ENCODE measurements at regions not wholly inside any gene's neighbourhood (a gene's known extent, or its start where the extent isn't known, plus 50 kb on each side); places are given as distances from the start of the nearest gene placed in this dataset.

DNA sequence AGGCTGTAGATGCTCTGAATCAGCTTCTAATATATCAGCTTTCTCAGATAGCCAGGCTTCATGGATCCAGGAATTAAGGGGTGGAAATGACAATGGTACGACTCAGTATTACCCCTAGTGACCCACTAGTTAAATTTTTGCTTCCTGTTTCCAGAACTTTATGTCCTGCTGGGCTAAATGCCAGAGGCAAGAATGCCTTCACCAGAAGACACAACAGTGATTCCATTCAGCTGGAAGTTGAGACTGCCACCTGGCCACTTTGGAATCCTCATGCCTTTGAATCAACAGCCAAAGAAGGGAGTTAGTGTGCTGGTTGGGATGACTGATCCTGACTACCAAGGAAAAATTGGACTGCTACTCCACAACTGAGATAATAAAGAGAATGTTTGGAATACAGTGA is 239.1 kb downstream of the ASXL3 start:
- TF ChIP-seq, protein P1, sequence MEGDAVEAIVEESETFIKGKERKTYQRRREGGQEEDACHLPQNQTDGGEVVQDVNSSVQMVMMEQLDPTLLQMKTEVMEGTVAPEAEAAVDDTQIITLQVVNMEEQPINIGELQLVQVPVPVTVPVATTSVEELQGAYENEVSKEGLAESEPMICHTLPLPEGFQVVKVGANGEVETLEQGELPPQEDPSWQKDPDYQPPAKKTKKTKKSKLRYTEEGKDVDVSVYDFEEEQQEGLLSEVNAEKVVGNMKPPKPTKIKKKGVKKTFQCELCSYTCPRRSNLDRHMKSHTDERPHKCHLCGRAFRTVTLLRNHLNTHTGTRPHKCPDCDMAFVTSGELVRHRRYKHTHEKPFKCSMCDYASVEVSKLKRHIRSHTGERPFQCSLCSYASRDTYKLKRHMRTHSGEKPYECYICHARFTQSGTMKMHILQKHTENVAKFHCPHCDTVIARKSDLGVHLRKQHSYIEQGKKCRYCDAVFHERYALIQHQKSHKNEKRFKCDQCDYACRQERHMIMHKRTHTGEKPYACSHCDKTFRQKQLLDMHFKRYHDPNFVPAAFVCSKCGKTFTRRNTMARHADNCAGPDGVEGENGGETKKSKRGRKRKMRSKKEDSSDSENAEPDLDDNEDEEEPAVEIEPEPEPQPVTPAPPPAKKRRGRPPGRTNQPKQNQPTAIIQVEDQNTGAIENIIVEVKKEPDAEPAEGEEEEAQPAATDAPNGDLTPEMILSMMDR (IDR thresholded peaks at IDR 0.05; ENCODE audit: insufficient read depth, low read length, missing control alignments), result no peak

DNA sequence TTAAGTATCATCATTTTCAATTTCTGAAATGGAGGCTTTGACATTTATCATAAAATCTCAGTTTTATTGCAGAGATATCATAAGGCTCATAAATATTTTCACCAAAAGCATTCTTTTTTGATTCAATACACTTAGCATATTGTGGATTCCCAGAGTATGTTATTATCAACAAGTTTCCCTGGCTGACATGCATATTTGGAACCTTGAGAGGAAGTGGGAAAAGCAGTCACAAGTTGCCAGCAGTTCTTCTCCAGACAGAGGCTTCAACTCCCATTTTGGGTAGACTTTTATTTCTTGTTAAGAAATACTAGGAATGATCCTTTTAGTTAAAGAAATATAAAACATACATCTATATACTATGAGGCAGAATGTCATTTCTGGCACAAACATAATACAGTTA is 236.5 kb downstream of the ASXL3 start:
- no peak overlapping the region for H3K4me3 ChIP-seq (ENCODE audit: low read depth, low read length)
- TF ChIP-seq, protein P1 (IDR thresholded peaks at IDR 0.05; ENCODE audit: insufficient read depth, low read length, missing control alignments), result no peak
- POLR2A ChIA-PET, result no interaction called here
- CTCF ChIA-PET, result no interaction called here
- DNase-seq (ENCODE audit: low read depth, low spot score), result no peak

More for the DNA sequence above, 239.1 kb downstream of the ASXL3 start:
- CTCF ChIA-PET, result no interaction called here
- POLR2A ChIA-PET, result no interaction called here
- DNase-seq (ENCODE audit: low read depth, low spot score), result no peak
- H3K4me3 ChIP-seq (ENCODE audit: low read depth, low read length), result no peak overlapping the region

DNA sequence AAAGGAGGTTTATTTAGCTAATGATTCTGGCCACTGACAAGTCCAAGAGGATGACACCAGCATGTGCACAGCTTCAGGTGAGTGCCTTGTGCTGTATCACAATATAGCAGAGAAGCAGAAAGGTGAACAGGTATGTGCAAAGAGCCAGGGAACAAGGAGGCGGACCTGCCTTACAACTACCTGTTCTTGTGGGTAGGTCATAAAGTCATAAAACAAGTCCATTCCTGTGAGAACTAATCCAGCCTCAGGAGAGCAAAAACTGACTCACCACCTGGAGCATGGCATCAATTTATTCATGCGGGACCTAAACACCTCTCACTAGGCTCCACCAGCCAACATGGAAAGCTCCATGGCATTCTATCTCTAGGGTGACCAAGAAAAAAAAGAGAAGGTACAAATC is 234.2 kb downstream of the ASXL3 start:
- CTCF ChIA-PET, result no interaction called here
- POLR2A ChIA-PET, result no interaction called here
- no peak for DNase-seq (ENCODE audit: low read depth, low spot score)

DNA sequence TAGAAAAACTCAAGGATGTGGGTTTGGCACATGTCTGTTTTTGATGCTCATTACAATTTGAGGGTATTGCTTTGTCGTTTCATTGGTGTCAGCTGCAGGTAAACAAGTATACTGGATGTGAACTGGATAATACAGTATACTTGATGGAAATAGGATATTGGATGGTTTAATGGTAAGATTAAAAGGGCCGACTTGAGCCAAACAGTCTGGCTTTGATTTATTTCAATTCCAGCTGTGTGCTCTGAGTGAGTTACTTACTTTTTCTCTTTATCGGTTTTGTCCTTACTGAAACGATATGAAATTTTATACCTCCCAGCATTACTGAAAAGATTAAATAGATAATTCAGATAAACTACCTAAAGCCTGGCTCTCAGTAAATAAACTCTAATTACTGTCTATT is 227.6 kb downstream of the ASXL3 start:
- CTCF ChIA-PET, result no interaction called here
- POLR2A ChIA-PET, result no interaction called here

More for the DNA sequence above, 234.2 kb downstream of the ASXL3 start:
- no peak overlapping the region for H3K4me3 ChIP-seq (ENCODE audit: low read depth, low read length)
- TF ChIP-seq, protein P1 (IDR thresholded peaks at IDR 0.05; ENCODE audit: insufficient read depth, low read length, missing control alignments), result no peak

DNA sequence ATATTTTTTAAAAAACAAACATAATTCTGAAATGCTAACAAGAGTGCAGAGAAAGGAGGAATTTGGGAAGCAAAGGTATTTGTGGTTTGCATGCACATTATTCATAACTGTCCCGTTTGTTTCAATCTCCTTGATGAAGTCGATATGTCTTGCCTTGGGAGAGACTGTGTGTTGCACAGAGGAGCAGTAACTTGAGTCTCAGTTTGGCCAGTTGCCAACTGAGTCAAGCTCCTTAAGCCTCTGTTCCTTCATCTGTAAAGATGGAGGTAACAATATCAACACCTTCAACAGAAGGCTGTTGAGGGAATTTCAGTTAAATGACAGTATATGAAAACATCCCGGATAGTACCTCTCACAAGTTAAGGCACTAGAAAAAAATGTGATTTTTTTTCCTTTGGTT is 226.2 kb downstream of the ASXL3 start:
- DNase-seq (ENCODE audit: low read depth, low spot score), result no peak
- POLR2A ChIA-PET, result no interaction called here
- H3K4me3 ChIP-seq (ENCODE audit: low read depth, low read length), result no peak overlapping the region
- CTCF ChIA-PET, result no interaction called here
- TF ChIP-seq, protein P1 (IDR thresholded peaks at IDR 0.05; ENCODE audit: insufficient read depth, low read length, missing control alignments), result no peak

More for the DNA sequence above, 227.6 kb downstream of the ASXL3 start:
- TF ChIP-seq, protein P1 (IDR thresholded peaks at IDR 0.05; ENCODE audit: insufficient read depth, low read length, missing control alignments), result no peak
- no peak overlapping the region for H3K4me3 ChIP-seq (ENCODE audit: low read depth, low read length)
- no peak for DNase-seq (ENCODE audit: low read depth, low spot score)

DNA sequence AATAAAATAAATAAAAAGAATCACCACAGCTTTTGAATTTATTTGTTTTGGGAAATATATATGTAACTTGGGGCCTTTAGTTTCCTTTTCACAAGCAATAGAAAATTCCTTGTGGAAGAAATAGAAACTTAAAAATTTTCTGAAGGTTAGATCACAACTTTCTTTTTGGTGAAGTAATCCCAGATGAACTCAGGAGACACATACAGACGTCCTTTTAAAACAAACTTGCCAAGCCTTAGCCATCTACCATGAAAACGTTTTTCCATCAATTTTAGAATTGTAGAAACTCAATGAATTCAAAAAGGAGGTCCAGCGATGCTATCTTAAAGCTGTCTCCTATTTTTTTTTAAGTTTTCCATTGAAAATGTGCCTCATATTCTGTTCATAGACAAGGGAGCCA is 225.6 kb downstream of the ASXL3 start:
- DNase-seq (ENCODE audit: low read depth, low spot score), result no peak
- POLR2A ChIA-PET, result no interaction called here
- CTCF ChIA-PET, result no interaction called here
- H3K4me3 ChIP-seq (ENCODE audit: low read depth, low read length), result no peak overlapping the region
- TF ChIP-seq, protein P1 (IDR thresholded peaks at IDR 0.05; ENCODE audit: insufficient read depth, low read length, missing control alignments), result no peak
